ENCODE measurements at regions not wholly inside any gene's neighbourhood (a gene's known extent, or its start where the extent isn't known, plus 50 kb on each side); places are given as distances from the start of the nearest gene placed in this dataset.

DNA sequence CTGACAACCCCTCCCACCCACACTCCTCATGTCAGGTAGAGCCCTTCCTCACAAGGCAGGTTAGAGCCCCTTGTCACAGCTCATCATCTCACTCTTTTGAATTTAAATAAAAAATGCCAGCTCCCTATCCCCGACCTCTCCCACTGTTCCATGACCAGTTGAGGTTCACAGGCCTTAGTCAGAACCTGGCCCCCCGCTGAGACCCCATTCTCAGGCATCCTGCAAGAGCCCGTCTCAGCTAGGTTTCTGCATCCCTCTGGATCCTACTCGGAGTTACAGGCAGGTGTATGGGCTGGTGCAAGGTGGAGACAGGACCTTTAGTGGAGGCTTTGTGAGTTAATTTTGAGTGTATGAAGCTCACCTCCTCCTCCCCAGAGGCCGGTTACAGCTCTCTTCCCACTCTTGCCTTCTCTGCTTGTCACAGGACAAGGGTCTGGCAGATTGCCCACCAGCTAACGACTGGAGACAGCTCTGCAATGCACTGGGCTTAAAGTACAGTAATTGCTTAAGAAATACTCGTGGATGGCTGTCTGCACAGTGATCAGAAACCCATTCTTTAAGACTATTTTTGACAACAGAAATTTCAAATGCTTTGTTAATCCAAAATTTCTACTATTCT, 394.9 kb upstream of the DPP6 start:
- Histone ChIP-seq H3K4me1 (ENCODE audit: insufficient read depth, low read length, poor library complexity, severe bottlenecking) (no peaks in the 10 kb centered on the region), H4K20me1 (ENCODE audit: insufficient read depth, low read length) (no peaks in the 10 kb centered on the region), H3K27ac (ENCODE audit: low read depth, low read length, poor library complexity, severe bottlenecking) (no peak overlapping the region), H3K4me3 (ENCODE audit: low read depth, low read length, poor library complexity, severe bottlenecking) (no peak overlapping the region), H3K36me3 (ENCODE audit: insufficient read depth, low read length) (no peaks in the 10 kb centered on the region), H3K9me3 (ENCODE audit: low read length) (no peaks in the 10 kb centered on the region), H2AFZ (ENCODE audit: low read length) (no peak overlapping the region), H3K79me2 (ENCODE audit: insufficient read depth, low read depth, low read length) (no peaks in the 10 kb centered on the region), H3K9me2 (ENCODE audit: insufficient read depth, low read length) (no peaks in the 10 kb centered on the region), H3K4me2 (ENCODE audit: low read length) (no peak overlapping the region)
- intact Hi-C loops (cut with micrococcal nuclease; ENCODE audit: unreplicated experiment), result no loop called here
- POLR2A ChIA-PET, result interaction anchor here (0.6 kb wide), 1 partner anchor 20 kb away, joined by 3 read pairs; no protein-coding TSS in a partner anchor
- TF ChIP-seq, protein P1, sequence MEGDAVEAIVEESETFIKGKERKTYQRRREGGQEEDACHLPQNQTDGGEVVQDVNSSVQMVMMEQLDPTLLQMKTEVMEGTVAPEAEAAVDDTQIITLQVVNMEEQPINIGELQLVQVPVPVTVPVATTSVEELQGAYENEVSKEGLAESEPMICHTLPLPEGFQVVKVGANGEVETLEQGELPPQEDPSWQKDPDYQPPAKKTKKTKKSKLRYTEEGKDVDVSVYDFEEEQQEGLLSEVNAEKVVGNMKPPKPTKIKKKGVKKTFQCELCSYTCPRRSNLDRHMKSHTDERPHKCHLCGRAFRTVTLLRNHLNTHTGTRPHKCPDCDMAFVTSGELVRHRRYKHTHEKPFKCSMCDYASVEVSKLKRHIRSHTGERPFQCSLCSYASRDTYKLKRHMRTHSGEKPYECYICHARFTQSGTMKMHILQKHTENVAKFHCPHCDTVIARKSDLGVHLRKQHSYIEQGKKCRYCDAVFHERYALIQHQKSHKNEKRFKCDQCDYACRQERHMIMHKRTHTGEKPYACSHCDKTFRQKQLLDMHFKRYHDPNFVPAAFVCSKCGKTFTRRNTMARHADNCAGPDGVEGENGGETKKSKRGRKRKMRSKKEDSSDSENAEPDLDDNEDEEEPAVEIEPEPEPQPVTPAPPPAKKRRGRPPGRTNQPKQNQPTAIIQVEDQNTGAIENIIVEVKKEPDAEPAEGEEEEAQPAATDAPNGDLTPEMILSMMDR (conservative IDR thresholded peaks at IDR 0.05; ENCODE audit: low read length), result no peak
- TF ChIP-seq EZH2phosphoT487 (IDR thresholded peaks at IDR 0.05; ENCODE audit: borderline replicate concordance, low read depth, low read length), result no peak
- DNase-seq (ENCODE audit: low spot score), result no peak
- BruUV-seq (replicated peaks), result no TSS peak
- CTCF ChIA-PET (ENCODE audit: unreplicated experiment), result no interaction called here

DNA sequence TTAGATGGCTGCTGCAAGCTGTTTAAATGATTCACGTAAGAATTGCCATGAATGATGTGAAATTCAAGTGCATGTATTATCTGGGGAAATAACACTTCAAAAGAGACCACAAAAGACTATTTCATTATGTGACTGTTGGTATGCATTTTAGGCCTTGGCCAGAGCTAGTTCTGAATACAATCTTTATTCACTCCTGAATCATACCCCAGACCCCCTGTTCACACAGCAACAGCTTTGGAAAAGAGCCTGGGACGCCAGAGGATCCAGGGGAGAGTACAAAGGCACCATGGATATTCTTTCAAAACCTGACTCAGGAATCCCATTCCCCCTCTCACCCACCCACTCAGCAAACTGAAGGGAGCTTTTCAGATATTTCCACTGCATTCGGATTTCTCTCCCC, 377.1 kb upstream of the DPP6 start:
- no peaks in the 10 kb centered on the region for H3K4me1 ChIP-seq (ENCODE audit: insufficient read depth, low read length, poor library complexity, severe bottlenecking)
- BruUV-seq (replicated peaks), result no TSS peak
- H2AFZ ChIP-seq (ENCODE audit: low read length), result no peak overlapping the region
- H3K9me2 ChIP-seq (ENCODE audit: insufficient read depth, low read length), result no peaks in the 10 kb centered on the region
- no peak overlapping the region for H3K4me2 ChIP-seq (ENCODE audit: low read length)
- ChIA-PET POLR2A (no interaction called here), CTCF (ENCODE audit: unreplicated experiment) (no interaction called here)
- TF ChIP-seq EZH2phosphoT487 (IDR thresholded peaks at IDR 0.05; ENCODE audit: borderline replicate concordance, low read depth, low read length), result no peak
- TF ChIP-seq, protein P1 (conservative IDR thresholded peaks at IDR 0.05; ENCODE audit: low read length), result no peak
- H4K20me1 ChIP-seq (ENCODE audit: insufficient read depth, low read length), result no peaks in the 10 kb centered on the region
- no peaks in the 10 kb centered on the region for H3K79me2 ChIP-seq (ENCODE audit: insufficient read depth, low read depth, low read length)
- intact Hi-C loops (cut with micrococcal nuclease; ENCODE audit: unreplicated experiment), result no loop called here
- H3K9me3 ChIP-seq (ENCODE audit: low read length), result no peaks in the 10 kb centered on the region
- no peak overlapping the region for H3K4me3 ChIP-seq (ENCODE audit: low read depth, low read length, poor library complexity, severe bottlenecking)
- no peaks in the 10 kb centered on the region for H3K36me3 ChIP-seq (ENCODE audit: insufficient read depth, low read length)
- no peak overlapping the region for H3K27ac ChIP-seq (ENCODE audit: low read depth, low read length, poor library complexity, severe bottlenecking)
- DNase-seq (ENCODE audit: low spot score), result no peak

- Histone ChIP-seq H2AFZ (ENCODE audit: low read length) (no peak overlapping the region), H3K4me3 (ENCODE audit: low read depth, low read length, poor library complexity, severe bottlenecking) (no peak overlapping the region), H3K4me2 (ENCODE audit: low read length) (no peak overlapping the region), H3K79me2 (ENCODE audit: insufficient read depth, low read depth, low read length) (no peaks in the 10 kb centered on the region), H3K9me2 (ENCODE audit: insufficient read depth, low read length) (no peaks in the 10 kb centered on the region), H3K9me3 (ENCODE audit: low read length) (no peaks in the 10 kb centered on the region), H4K20me1 (ENCODE audit: insufficient read depth, low read length) (no peaks in the 10 kb centered on the region), H3K27ac (ENCODE audit: low read depth, low read length, poor library complexity, severe bottlenecking) (no peak overlapping the region), H3K4me1 (ENCODE audit: insufficient read depth, low read length, poor library complexity, severe bottlenecking) (no peaks in the 10 kb centered on the region), H3K36me3 (ENCODE audit: insufficient read depth, low read length) (no peaks in the 10 kb centered on the region)
- DNase-seq (ENCODE audit: low spot score), result no peak
- ChIA-PET POLR2A (no interaction called here), CTCF (ENCODE audit: unreplicated experiment) (no interaction called here)
- intact Hi-C loops (cut with micrococcal nuclease; ENCODE audit: unreplicated experiment), result no loop called here
- BruUV-seq (replicated peaks), result no TSS peak
- TF ChIP-seq, protein P1 (conservative IDR thresholded peaks at IDR 0.05; ENCODE audit: low read length), result no peak
- no peak for TF ChIP-seq EZH2phosphoT487 (IDR thresholded peaks at IDR 0.05; ENCODE audit: borderline replicate concordance, low read depth, low read length)
Measured at GRCh38 chr7:153682628-153683027, 369.6 kb upstream of the DPP6 start.
